OCI-LY7 (cell line): ENCODE measurements at regions not wholly inside any gene's neighbourhood (a gene's known extent, or its start where the extent isn't known, plus 50 kb on each side); places are given as distances from the start of the nearest gene placed in this dataset.

Experiments used
- BruUV-seq: library from RNA; stranded (reverse); fragments of 400-500 nt; replicated peaks from 2 replicates; lab custom pipeline; 2021; lab: Mats Ljungman, UMichigan
- CTCF ChIA-PET: fragments of 300-600 bp; sonication (Branson Sonifier 250); formaldehyde crosslinking; loops from one replicate; lab custom pipeline; 2022; ENCODE audit warnings: antibody characterized with exemption; ENCODE audit not compliant: unreplicated experiment; lab: Charles Lee
- POLR2A ChIA-PET: fragments of 300-600 bp; sonication (Branson Sonifier 250); formaldehyde crosslinking; loops from one replicate; lab custom pipeline; 2022; ENCODE audit warnings: antibody characterized with exemption; lab: Charles Lee
- DNase-seq: peaks from one replicate; pipeline ENCODE4 v3.0.0-alpha.2; 2015; ENCODE audit warnings: low spot score
- H2AFZ ChIP-seq: fragments of 200-600 bp; sonication (generic), shearing (Covaris generic); 2 replicates; pipeline ENCODE4 v1.6.1; 2014; ENCODE audit warnings: mild to moderate bottlenecking, antibody characterized with exemption, low read length, moderate library complexity
- H3K27ac ChIP-seq: fragments of 200-600 bp; sonication (generic); 2 replicates; pipeline ENCODE4 v1.5.1; 2014; ENCODE audit warnings: mixed run types, low read depth, mild to moderate bottlenecking, moderate library complexity, low read length, inconsistent platforms; ENCODE audit not compliant: poor library complexity, severe bottlenecking
- H3K36me3 ChIP-seq: fragments of 200-600 bp; sonication (generic); 2 replicates; pipeline ENCODE4 v1.6.1; 2014; ENCODE audit warnings: mild to moderate bottlenecking, antibody characterized with exemption, low read length, moderate library complexity, mixed read lengths; ENCODE audit not compliant: insufficient read depth
- H3K4me1 ChIP-seq: fragments of 200-600 bp; sonication (generic); 2 replicates; pipeline ENCODE4 v1.5.1; 2014; ENCODE audit warnings: mild to moderate bottlenecking, low read length; ENCODE audit not compliant: insufficient read depth, poor library complexity, severe bottlenecking
- H3K4me2 ChIP-seq: fragments of 200-600 bp; sonication (generic); 2 replicates; pipeline ENCODE4 v1.6.1; 2014; ENCODE audit warnings: mild to moderate bottlenecking, low read length
- H3K4me3 ChIP-seq: fragments of 200-600 bp; sonication (generic); 2 replicates; pipeline ENCODE4 v1.5.1; 2014; ENCODE audit warnings: mild to moderate bottlenecking, low read depth, low read length; ENCODE audit not compliant: poor library complexity, severe bottlenecking
- H3K79me2 ChIP-seq: fragments of 200-600 bp; sonication (generic); 2 replicates; pipeline ENCODE4 v1.6.1; 2016; ENCODE audit warnings: low read depth, mild to moderate bottlenecking, low read length, moderate library complexity, mixed read lengths; ENCODE audit not compliant: insufficient read depth
- H3K9me2 ChIP-seq: fragments of 200-600 bp; sonication (generic); 2 replicates; pipeline ENCODE4 v1.6.1; 2016; ENCODE audit warnings: mild to moderate bottlenecking, low read length, mixed read lengths; ENCODE audit not compliant: insufficient read depth
- H3K9me3 ChIP-seq: fragments of 200-600 bp; sonication (generic); 2 replicates; pipeline ENCODE4 v1.6.1; 2014; ENCODE audit warnings: mild to moderate bottlenecking, mixed run types, low read length, mixed read lengths
- H4K20me1 ChIP-seq: fragments of 200-600 bp; sonication (generic); 2 replicates; pipeline ENCODE4 v1.6.1; 2014; ENCODE audit warnings: mild to moderate bottlenecking, antibody characterized with exemption, low read length, moderate library complexity, mixed read lengths; ENCODE audit not compliant: insufficient read depth
- EZH2phosphoT487 ChIP-seq: fragments of 200-600 bp; sonication (generic); IDR thresholded peaks from 2 replicates; pipeline ENCODE4 v1.6.1; 2018; ENCODE audit warnings: low read depth, borderline replicate concordance, mild to moderate bottlenecking, mixed run types, antibody characterized with exemption, low read length, moderate library complexity, mixed read lengths
- intact Hi-C: fragments of 100-400 bp; cut with micrococcal nuclease; formaldehyde crosslinking; loops from one replicate; pipeline ENCODE4 v1.10.0; 2022; ENCODE audit not compliant: unreplicated experiment
- TF ChIP-seq, protein P1 (sequence below): fragments of 200-600 bp; sonication (generic); conservative IDR thresholded peaks from 2 replicates; pipeline ENCODE4 v1.5.1; 2014; ENCODE audit warnings: mild to moderate bottlenecking, antibody characterized with exemption, low read length, moderate library complexity, mixed read lengths

- Histone ChIP-seq H3K79me2 (no peaks in the 10 kb centered on the region), H3K27ac (no peak overlapping the region), H3K9me3 (no peaks in the 10 kb centered on the region), H2AFZ (no peak overlapping the region), H3K4me1 (no peaks in the 10 kb centered on the region), H4K20me1 (no peaks in the 10 kb centered on the region), H3K36me3 (no peaks in the 10 kb centered on the region), H3K9me2 (no peaks in the 10 kb centered on the region), H3K4me3 (no peak overlapping the region), H3K4me2 (no peak overlapping the region)
- intact Hi-C loops = no loop called here
- ChIA-PET POLR2A (interaction anchor here (0.5 kb wide), 1 partner anchor 876 kb away, joined by 4 read pairs; no protein-coding TSS in a partner anchor), CTCF (no interaction called here)
- no TSS peak for BruUV-seq
- DNase-seq = no peak
- TF ChIP-seq, protein P1, sequence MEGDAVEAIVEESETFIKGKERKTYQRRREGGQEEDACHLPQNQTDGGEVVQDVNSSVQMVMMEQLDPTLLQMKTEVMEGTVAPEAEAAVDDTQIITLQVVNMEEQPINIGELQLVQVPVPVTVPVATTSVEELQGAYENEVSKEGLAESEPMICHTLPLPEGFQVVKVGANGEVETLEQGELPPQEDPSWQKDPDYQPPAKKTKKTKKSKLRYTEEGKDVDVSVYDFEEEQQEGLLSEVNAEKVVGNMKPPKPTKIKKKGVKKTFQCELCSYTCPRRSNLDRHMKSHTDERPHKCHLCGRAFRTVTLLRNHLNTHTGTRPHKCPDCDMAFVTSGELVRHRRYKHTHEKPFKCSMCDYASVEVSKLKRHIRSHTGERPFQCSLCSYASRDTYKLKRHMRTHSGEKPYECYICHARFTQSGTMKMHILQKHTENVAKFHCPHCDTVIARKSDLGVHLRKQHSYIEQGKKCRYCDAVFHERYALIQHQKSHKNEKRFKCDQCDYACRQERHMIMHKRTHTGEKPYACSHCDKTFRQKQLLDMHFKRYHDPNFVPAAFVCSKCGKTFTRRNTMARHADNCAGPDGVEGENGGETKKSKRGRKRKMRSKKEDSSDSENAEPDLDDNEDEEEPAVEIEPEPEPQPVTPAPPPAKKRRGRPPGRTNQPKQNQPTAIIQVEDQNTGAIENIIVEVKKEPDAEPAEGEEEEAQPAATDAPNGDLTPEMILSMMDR = no peak
- no peak for TF ChIP-seq EZH2phosphoT487
Measured at GRCh38 chr4:3705236-3705987, 60.8 kb upstream of the ADRA2C start.

GRCh38 chr4:3704669-3705068, 61.5 kb upstream of the ADRA2C start:
- Histone ChIP-seq H2AFZ (no peak overlapping the region), H3K9me3 (no peaks in the 10 kb centered on the region), H3K9me2 (no peaks in the 10 kb centered on the region), H3K79me2 (no peaks in the 10 kb centered on the region), H3K4me2 (no peak overlapping the region), H3K27ac (no peak overlapping the region), H3K4me3 (no peak overlapping the region), H4K20me1 (no peaks in the 10 kb centered on the region), H3K36me3 (no peaks in the 10 kb centered on the region), H3K4me1 (no peaks in the 10 kb centered on the region)
- intact Hi-C loops = no loop called here
- no TSS peak for BruUV-seq
- DNase-seq = no peak
- ChIA-PET POLR2A (no interaction called here), CTCF (no interaction called here)
- TF ChIP-seq EZH2phosphoT487 = no peak
- TF ChIP-seq, protein P1 = no peak

- ChIA-PET CTCF (no interaction called here), POLR2A (no interaction called here)
- no TSS peak for BruUV-seq
- Histone ChIP-seq H2AFZ (no peak overlapping the region), H3K27ac (no peak overlapping the region), H3K4me3 (no peak overlapping the region), H3K4me2 (no peak overlapping the region), H4K20me1 (no peaks in the 10 kb centered on the region), H3K4me1 (no peaks in the 10 kb centered on the region), H3K79me2 (no peaks in the 10 kb centered on the region), H3K36me3 (no peaks in the 10 kb centered on the region), H3K9me3 (no peaks in the 10 kb centered on the region), H3K9me2 (no peaks in the 10 kb centered on the region)
- no peak for DNase-seq
- no peak for TF ChIP-seq EZH2phosphoT487
- TF ChIP-seq, protein P1 = no peak
- intact Hi-C loops = no loop called here
Measured at GRCh38 chr4:3703677-3704521, 62.3 kb upstream of the ADRA2C start.
